WTC11 (cell line): ENCODE measurements at regions not wholly inside any gene's neighbourhood (a gene's known extent, or its start where the extent isn't known, plus 50 kb on each side); places are given as distances from the start of the nearest gene placed in this dataset.

Experiments used
- ATAC-seq: fragments of 200-7000 bp; cut with Tn5 transposase; 2 replicates; pipeline ENCODE4 v1.10.0; 2021; ENCODE audit warnings: mild to moderate bottlenecking, moderate library complexity
- CTCF ChIA-PET: fragments of 300-600 bp; sonication (Branson Sonifier 250); formaldehyde crosslinking; loops from one replicate; lab custom pipeline; 2021; ENCODE audit warnings: antibody characterized with exemption; lab: Charles Lee
- POLR2A ChIA-PET: fragments of 350-600 bp; sonication (Branson Sonifier 250); formaldehyde crosslinking; loops from one replicate; lab custom pipeline; 2021; ENCODE audit warnings: antibody characterized with exemption; lab: Charles Lee
- DNase-seq: peaks from one replicate; pipeline ENCODE4 v3.0.0; 2021; ENCODE audit warnings: low spot score
- H3K27ac Mint-ChIP-seq: 2 replicates; pipeline ENCODE4 v1.8.0; 2021; ENCODE audit warnings: mixed read lengths
- H3K27me3 Mint-ChIP-seq: 2 replicates; pipeline ENCODE4 v1.8.0; 2021; ENCODE audit warnings: low read depth, mild to moderate bottlenecking, moderate library complexity, mixed read lengths
- H3K36me3 Mint-ChIP-seq: 2 replicates; pipeline ENCODE4 v1.8.0; 2021; ENCODE audit warnings: mixed read lengths
- H3K4me1 Mint-ChIP-seq: 2 replicates; pipeline ENCODE4 v1.8.0; 2022; ENCODE audit warnings: mixed read lengths
- H3K4me3 Mint-ChIP-seq: 2 replicates; pipeline ENCODE4 v1.8.0; 2021; ENCODE audit warnings: mild to moderate bottlenecking, moderate library complexity, mixed read lengths
- H3K9me3 Mint-ChIP-seq: 2 replicates; pipeline ENCODE4 v1.8.0; 2021; ENCODE audit warnings: mixed read lengths
- AFF4 ChIP-seq: sonication (generic); formaldehyde crosslinking; IDR thresholded peaks from 2 replicates; pipeline ENCODE4 v1.8.1; 2023; ENCODE audit warnings: mild to moderate bottlenecking, missing genetic modification reagents, borderline replicate concordance
- ATF2 ChIP-seq: sonication (generic); formaldehyde crosslinking; IDR thresholded peaks from 2 replicates; pipeline ENCODE4 v1.8.1; 2022; ENCODE audit warnings: low read depth, missing genetic modification reagents, borderline replicate concordance
- CREM ChIP-seq: sonication (generic); formaldehyde crosslinking; IDR thresholded peaks from 2 replicates; pipeline ENCODE4 v1.8.1; 2022; ENCODE audit warnings: mild to moderate bottlenecking, missing genetic modification reagents, moderate library complexity
- FOXJ3 ChIP-seq: sonication (generic); formaldehyde crosslinking; IDR thresholded peaks from 2 replicates; pipeline ENCODE4 v1.9.0; 2021; ENCODE audit warnings: missing genetic modification reagents, mild to moderate bottlenecking, borderline replicate concordance
- GABPB1 ChIP-seq: sonication (generic); formaldehyde crosslinking; IDR thresholded peaks from 2 replicates; pipeline ENCODE4 v1.8.1; 2023; ENCODE audit warnings: mild to moderate bottlenecking, missing genetic modification reagents
- GRHL2 ChIP-seq: fragments of 250-450 bp; sonication (Bioruptor Pico); IDR thresholded peaks from 2 replicates; pipeline ENCODE4 v1.8.0; 2022; ENCODE audit warnings: mild to moderate bottlenecking, moderate library complexity; ENCODE audit not compliant: insufficient replicate concordance, severe bottlenecking
- GTF2I ChIP-seq: fragments of 250-450 bp; sonication (Bioruptor Pico); conservative IDR thresholded peaks from 2 replicates; pipeline ENCODE4 v1.4.0; 2021; ENCODE audit warnings: mild to moderate bottlenecking
- KAT7 ChIP-seq: sonication (generic); formaldehyde crosslinking; IDR thresholded peaks from 2 replicates; pipeline ENCODE4 v1.8.1; 2023; ENCODE audit warnings: missing genetic modification reagents, mild to moderate bottlenecking, borderline replicate concordance
- SMAD3 ChIP-seq: sonication (generic); formaldehyde crosslinking; IDR thresholded peaks from 2 replicates; pipeline ENCODE4 v1.8.0; 2022; ENCODE audit warnings: missing genetic modification reagents, mild to moderate bottlenecking, borderline replicate concordance
- SP1 ChIP-seq: sonication (generic); formaldehyde crosslinking; conservative IDR thresholded peaks from 2 replicates; pipeline ENCODE4 v1.8.1; 2022; ENCODE audit warnings: missing genetic modification reagents
- STAT6 ChIP-seq: sonication (generic); formaldehyde crosslinking; conservative IDR thresholded peaks from 2 replicates; pipeline ENCODE4 v1.8.1; 2023; ENCODE audit warnings: mild to moderate bottlenecking, low read depth, missing genetic modification reagents, moderate library complexity
- TEAD1 ChIP-seq: sonication (generic); formaldehyde crosslinking; IDR thresholded peaks from 2 replicates; pipeline ENCODE4 v1.8.0; 2022; ENCODE audit warnings: mild to moderate bottlenecking, missing genetic modification reagents
- TP53 ChIP-seq: sonication (generic); formaldehyde crosslinking; IDR thresholded peaks from 2 replicates; pipeline ENCODE4 v1.8.1; 2023; ENCODE audit warnings: mild to moderate bottlenecking, missing genetic modification reagents
- USF1 ChIP-seq: sonication (generic); formaldehyde crosslinking; IDR thresholded peaks from 2 replicates; pipeline ENCODE4 v1.8.0; 2022; ENCODE audit warnings: mild to moderate bottlenecking, missing genetic modification reagents
- ZNF138 ChIP-seq: sonication (generic); formaldehyde crosslinking; conservative IDR thresholded peaks from 2 replicates; pipeline ENCODE4 v1.8.1; 2022; ENCODE audit warnings: mild to moderate bottlenecking, moderate library complexity, missing genetic modification reagents
- ZNF281 ChIP-seq: sonication (generic); formaldehyde crosslinking; IDR thresholded peaks from 2 replicates; pipeline ENCODE4 v1.8.0; 2023; ENCODE audit warnings: mild to moderate bottlenecking, missing genetic modification reagents
- ZNF396 ChIP-seq: fragments of 250-450 bp; sonication (Bioruptor Pico); IDR thresholded peaks from 2 replicates; pipeline ENCODE4 v1.8.0; 2021; ENCODE audit warnings: mild to moderate bottlenecking, moderate library complexity, borderline replicate concordance
- ZNF425 ChIP-seq: fragments of 250-450 bp; sonication (Bioruptor Pico); conservative IDR thresholded peaks from 2 replicates; pipeline ENCODE4 v1.9.0; 2021; ENCODE audit warnings: mild to moderate bottlenecking

GRCh38 chr16:5862103-5862840 lies 764.7 kb upstream of the EEF2KMT start (continued):
- no peak for TF ChIP-seq USF1 (CRISPR knock-in tag)

GRCh38 chr16:5861241-5861640 lies 763.6 kb upstream of the EEF2KMT start:
- POLR2A ChIA-PET: no interaction called here
- H3K4me1 Mint-ChIP-seq: no peaks in the 10 kb centered on the region
- DNase-seq (no peak), ATAC-seq (no peak)
- CTCF ChIA-PET: no interaction called here
- H3K9me3 Mint-ChIP-seq: peaks cover 87% of the 10 kb centered on the region
- peaks cover 74% of the 10 kb centered on the region for H3K36me3 Mint-ChIP-seq
- H3K4me3 Mint-ChIP-seq: no peak overlapping the region
- peaks cover 12% of the 10 kb centered on the region for H3K27me3 Mint-ChIP-seq
- H3K27ac Mint-ChIP-seq: no peak overlapping the region
- no peak for TF ChIP-seq ZNF281 (CRISPR knock-in tag)
- no peak for TF ChIP-seq GABPB1 (CRISPR knock-in tag)
- no peak for TF ChIP-seq AFF4 (CRISPR knock-in tag)
- TF ChIP-seq SP1 (CRISPR knock-in tag): no peak
- TF ChIP-seq FOXJ3 (CRISPR knock-in tag): no peak
- no peak for TF ChIP-seq TP53 (CRISPR knock-in tag)
- no peak for TF ChIP-seq STAT6
- TF ChIP-seq ZNF138: no peak
- no peak for TF ChIP-seq GRHL2 (CRISPR knock-in tag)
- TF ChIP-seq CREM (CRISPR knock-in tag): no peak
- no peak for TF ChIP-seq ZNF425
- no peak for TF ChIP-seq SMAD3
- TF ChIP-seq GTF2I (CRISPR knock-in tag): no peak
- no peak for TF ChIP-seq KAT7 (CRISPR knock-in tag)
- no peak for TF ChIP-seq TEAD1 (CRISPR knock-in tag)
- no peak for TF ChIP-seq ATF2
- no peak for TF ChIP-seq ZNF396 (CRISPR knock-in tag)
